HG03432 (cell line): ENCODE measurements at regions not wholly inside any gene's neighbourhood (a gene's known extent, or its start where the extent isn't known, plus 50 kb on each side); places are given as distances from the start of the nearest gene placed in this dataset.
"Not testable (repeated sequence)": the region's sequence is repeated elsewhere in the genome, so short reads cannot be mapped to it uniquely, and the experiment has no call there.

Experiments used
- ATAC-seq: cut with Tn5 transposase; IDR thresholded peaks from one replicate; pipeline ENCODE4 v1.9.1; 2021; ENCODE audit warnings: mild to moderate bottlenecking, moderate library complexity; ENCODE audit not compliant: unreplicated experiment

DNA sequence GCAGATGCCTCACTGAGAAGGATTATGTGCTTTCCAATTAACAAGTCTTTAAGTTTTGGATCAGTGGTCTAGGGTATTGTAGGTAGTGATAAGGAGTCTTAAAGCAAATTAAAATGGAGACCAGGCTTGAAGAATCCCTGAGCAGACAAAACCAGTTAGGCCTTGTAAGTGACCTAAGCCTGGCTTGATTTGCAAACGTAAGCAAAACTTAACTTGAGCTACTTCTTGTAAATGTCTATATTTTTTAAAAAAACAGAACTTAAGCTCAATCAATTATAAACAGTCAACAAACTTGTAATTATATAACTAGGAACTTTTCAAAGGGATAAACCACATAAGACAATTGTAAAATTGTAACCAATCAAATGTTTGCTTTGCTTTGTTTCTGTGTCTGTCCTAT is 72.7 kb upstream of the NALF2 start:
- no peak for ATAC-seq

DNA sequence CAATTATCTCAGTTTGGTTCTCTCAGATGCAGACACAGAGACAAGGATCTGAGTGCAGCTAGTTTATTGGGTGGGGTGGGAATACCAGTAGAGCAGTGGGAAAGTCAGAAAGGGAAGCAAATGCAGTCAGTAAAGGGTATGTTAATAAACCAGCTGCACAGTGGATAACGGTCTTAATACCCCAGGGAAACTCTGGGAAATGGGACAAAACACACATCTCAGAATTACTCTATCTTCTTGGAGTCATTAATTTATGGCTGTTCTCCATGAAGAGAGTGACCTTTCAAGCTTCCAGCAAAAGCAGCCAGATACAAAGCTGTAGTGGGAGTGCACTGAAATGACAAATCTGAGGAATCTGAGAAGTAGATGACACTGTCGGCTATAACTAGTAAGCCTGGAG is 73.3 kb upstream of the NALF2 start:
- no peak for ATAC-seq

DNA sequence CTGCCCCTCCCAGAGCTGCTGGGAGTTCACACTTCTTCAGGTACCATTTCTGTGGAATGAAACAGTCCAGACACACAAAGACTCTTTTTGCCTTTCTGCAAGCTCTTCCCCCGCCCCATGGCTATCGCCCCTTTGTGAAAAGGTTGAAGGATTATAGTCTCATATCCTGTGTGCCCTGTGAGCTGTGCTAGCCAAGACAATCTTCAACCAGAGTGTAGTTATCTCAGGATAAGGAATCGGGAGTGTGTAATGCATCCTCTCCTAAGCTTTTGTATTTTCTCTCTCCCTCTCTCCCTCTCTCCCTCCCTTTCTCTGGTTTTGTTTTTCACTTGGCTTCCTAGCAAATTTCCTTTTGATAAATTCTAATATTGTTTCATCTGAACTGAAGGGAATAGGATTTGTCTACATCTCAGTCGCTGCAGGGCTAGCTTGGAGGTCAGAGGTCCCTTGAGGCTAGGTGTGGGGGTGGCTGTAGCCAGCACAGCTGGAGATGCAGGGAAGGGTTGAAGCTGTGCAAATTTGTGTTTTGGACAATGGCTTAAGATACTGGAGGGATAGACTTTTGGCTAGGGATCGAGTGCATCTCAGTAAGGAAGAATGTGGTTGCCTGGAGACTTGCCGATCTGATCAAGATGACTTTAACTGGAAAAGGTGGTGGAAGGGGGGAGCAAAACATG is 74.6 kb upstream of the NALF2 start:
- ATAC-seq = no peak

DNA sequence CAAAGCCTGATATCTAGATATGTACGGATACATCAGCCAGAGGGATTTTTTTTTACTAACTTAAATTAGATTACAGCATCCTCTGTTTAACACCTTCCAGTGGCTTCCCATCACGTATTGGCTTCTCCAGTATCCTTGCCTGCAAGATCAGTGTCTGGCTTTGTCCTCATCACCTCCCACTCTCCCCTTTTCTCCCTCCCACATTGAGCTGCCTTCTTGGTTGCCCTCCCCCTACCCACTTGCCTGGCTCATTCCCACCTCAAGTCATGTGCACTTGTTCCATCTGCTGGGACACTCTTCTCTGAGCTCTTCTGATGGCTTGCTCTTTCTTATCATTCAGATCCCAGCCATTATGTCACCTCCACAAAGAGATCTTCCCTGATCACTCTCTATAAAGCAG is 75.9 kb upstream of the NALF2 start:
- no peak for ATAC-seq

DNA sequence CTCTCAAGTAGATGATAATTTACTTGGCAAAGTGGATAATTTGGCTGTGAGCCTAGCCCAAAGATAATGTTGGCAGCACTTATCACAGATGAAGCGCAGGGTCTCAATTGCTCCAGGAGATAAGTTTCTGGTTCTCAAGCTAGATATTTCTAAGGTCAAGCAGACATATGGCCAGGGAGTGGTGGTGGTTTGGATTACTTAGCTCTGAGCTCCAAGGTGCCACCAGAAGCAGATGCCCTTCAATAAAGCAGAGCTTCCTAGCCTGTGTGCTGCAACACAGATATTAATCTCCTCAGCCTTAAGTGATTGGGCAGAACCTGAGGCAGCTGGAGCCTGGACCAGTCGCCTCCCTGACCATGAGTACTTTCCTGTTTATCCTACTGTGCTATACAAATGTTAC is 79.2 kb upstream of the NALF2 start:
- no peak for ATAC-seq

DNA sequence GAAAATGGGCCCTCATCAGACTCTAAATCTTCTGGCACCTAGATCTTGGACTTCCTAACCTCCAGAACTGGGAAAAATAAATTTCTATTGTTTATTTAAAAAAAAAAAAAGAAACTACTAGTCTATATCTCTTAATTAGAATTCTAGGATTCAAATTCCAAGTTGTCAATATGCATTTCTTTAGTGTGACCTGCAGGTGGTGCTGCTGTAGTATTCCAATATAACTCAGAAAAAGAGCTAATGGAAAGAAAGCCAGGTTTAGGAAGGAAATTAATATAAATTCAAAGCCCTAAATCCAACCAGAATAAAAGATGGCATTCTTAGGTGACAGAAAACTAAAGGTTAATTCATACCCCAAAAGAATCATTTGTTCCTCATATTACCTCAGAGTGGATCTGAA is 80.0 kb upstream of the NALF2 start:
- no peak for ATAC-seq

DNA sequence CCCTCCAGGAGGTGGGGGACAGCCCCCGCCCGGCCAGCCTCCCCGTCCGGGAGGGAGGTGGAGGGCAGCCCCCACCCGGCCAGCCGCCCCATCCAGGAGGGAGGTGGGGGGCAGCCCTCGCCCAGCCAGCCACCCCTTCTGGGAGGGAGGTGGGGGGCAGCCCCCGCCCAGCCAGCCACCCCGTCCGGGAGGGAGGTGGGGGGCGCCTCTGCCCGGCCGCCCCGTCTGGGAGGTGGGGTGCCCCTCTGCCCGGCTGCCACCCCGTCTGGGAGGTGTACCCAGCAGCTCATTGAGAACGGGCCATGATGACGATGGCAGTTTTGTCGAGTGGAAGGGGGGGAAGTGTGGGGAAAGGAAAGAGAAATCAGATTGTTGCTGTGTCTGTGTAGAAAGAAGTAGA is 81.9 kb upstream of the NALF2 start:
- not testable (repeated sequence) for ATAC-seq

DNA sequence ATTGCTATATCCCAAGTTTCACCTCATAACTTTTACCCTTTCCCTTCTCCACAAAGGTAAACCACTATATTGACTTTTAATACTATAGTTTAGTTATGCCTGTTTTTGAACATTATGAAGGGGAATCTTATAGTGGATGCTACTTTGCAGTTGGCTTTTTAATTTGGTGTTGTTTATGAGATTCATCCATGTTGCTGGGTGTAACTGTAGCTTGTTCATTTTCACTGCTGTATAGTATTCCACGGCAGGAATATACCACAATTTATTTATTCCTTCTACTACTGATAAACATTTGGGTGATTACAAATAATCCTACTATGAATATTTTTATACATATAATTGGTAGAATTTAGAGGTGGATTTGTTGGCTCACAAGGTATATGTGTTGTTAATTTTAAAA is 88.4 kb upstream of the NALF2 start:
- no peak for ATAC-seq

DNA sequence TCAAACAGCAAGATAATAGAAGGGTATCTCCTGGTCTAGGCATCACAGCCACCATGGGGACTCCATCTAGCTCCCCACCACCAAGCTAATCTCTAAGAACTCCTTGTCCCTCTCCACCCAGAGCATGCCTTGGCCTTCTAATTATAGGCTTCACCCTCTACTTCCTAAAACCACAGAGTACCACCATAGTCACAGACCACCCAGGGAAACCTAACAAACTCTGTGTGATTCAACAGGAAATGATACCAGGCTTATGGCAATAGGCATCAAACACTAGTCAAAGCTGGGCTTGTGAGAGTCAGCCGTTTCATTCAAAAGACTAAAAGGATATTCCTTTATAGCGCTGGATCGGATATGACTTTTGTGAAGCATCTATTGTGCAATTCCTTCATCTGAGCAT is 91.5 kb upstream of the NALF2 start:
- ATAC-seq = no peak

DNA sequence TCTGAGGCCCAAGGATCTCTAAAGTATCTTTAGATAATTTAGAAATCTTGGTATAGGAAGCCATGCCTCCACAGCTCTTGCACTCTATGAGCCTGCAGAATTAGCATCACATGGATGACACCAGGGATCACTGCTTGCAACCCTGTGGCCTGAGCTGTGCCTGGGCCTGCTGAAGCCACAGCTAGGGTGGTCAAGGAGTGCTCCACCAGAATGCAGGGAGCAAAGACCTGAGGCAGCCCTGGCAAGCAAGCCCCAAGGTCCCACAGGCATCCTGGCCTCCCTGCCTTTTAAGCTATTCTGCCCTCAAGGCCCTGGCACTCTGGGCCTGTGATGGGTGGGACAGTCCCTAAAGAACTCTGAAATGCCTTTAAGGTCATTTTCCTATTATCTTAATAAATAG is 105.2 kb upstream of the NALF2 start:
- ATAC-seq = no peak

DNA sequence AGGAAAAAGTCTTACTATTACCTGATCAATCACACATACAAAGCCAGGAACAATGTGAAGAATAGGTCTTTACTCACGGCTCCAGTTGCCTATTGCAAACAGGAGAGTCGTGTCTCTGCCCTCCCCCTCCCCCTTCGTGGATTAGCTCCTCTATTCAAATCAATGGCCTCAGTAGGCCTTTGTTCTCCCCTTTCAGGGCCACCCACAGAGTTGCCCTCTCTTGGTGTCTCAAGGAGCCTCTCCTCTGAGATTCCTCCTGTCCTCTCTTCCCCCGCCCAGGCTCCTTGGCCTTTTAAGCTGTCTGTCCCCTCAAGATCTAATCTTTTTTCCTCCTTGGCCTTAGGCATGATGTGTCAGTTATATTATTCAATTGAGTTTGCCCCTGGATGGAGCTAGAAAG is 107.2 kb upstream of the NALF2 start:
- no peak for ATAC-seq

DNA sequence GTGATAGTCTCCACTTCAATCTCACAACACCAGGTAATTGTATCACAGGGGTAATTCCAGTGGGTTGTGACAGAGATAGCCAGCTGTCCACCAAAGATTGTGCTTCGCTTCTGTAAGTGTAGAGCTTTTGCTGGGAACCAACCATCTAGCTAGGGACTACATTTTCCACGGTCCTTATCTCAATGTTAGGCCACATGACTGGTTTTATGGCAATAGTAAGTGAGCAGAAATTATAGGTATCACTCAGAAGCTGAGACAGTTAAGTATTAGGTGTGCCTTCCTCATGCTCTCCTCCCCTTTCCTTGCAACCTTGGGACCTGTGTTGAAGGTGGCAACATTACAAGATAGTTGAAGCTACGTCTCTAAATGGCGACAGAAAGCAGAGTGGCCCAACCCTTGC is 108.8 kb upstream of the NALF2 start:
- no peak for ATAC-seq

DNA sequence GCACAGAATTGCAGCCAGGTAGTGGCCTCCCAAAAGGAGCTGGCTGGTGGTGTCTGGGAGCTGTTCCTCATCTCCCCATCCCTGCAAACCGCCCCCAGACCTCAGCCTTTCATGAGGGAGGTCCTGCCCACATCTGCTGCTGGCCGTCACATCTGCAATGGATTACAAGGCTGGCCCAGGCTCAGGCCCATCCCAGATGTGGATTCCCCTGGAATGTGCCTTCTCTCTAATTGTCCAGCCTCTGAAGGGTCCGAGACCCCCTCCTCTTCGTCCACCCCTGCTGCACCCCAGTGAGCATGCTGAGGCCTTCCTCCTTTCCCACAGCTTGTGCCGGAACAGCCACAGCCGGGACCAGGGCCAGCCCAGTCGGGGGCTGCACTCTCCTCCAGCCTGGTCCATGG is 115.0 kb upstream of the NALF2 start:
- ATAC-seq = no peak

DNA sequence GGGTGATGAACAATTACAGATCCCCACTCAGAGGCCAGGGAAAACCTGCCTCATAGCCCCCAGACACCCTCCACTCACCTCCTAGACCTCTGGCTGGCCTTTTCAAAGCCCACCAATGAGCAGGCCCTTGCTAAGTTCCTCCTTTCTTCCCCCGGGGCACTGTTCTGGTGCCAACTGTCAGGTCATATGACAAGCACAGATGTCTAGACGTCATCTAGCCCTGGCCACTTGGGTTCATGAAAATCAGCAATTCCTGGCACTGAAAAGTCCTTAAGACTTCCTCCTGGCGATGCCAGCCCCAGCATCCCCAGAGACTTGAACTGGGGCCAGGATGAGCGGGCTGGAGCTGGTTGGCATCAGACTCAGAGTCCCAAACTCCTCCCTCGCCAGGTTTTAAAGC is 115.6 kb upstream of the NALF2 start:
- no peak for ATAC-seq

DNA sequence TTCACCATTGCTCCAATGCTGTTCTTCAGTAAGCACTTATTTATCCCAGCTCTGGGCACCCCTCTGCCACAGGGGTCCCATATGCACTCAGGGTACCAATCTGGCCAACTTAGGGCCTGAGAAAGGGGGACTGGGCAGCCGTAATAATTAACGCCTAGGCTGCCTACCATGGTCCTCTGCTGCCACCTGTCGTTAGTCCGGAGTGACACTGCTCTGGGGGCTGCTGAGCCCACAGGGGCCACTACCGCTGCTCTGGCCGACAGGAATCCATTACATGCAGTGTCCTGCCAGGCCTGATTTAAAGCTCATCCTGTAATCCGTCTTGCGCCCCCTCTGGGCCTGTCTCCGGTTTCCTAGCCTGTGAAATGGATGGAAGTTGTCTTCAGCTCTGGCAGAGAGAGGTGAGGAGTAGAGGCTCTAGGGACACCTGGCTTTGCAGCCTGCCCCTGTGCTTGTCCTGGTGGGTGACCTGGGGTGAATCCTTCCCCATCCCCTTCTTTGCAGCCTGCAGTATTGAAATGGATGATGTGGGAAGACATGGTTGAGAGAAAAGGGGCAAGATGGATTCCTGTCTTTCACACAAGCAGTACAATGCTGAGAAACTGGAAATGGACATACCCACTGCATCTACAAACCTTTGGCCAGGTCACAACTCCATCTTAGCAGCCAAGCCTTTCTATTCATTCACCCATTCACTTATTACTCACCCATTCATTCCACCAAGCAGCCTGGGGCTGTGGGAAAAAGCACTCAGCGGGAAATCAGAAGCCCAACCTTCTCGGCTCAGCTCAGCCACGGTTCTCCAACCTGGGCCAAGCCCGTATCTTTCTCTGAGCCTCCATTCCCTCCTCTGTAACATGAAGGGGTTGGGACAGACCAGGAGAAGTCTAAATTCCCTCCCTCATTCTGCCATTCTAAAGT is 116.3 kb upstream of the NALF2 start:
- ATAC-seq = peak; percentile 55

DNA sequence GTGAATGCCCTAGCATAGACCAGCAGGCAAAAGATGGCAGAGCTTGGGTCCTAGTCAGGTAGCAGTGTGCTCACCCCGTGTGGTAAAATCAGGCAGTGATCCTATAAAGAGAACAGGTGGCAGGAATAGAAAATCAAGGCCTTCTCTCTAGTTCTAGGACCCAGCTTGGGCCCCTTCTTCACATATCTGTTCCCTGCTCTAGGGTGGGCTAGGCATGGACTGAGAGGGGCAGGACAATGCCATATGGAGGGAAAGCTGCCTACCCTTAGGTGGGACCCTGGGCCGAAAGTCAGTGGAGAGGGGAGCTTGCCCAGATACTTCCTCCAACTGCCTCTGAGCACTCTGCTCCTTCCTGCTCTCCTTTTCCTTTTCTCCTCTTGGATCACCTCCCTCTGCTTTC is 117.4 kb upstream of the NALF2 start:
- no peak for ATAC-seq

DNA sequence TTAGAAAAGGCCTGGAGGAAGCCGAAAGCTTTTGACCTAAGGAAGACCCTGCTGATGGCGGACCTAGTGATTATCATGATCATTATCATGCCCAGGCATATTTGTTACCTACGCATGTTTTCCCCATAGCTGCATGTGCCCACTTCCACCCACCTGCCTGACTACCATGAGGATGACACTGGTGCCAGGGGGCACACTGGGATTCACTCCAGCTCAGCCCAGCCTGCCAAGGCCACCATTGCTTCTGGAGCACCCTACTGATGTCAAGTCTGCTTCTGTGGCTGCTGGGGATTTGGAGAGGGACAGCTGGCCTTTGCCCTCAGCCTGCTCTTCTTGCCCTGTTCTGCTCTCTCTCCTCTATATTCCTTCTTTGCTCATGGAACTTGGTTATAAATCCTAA is 124.7 kb upstream of the NALF2 start:
- no peak for ATAC-seq

DNA sequence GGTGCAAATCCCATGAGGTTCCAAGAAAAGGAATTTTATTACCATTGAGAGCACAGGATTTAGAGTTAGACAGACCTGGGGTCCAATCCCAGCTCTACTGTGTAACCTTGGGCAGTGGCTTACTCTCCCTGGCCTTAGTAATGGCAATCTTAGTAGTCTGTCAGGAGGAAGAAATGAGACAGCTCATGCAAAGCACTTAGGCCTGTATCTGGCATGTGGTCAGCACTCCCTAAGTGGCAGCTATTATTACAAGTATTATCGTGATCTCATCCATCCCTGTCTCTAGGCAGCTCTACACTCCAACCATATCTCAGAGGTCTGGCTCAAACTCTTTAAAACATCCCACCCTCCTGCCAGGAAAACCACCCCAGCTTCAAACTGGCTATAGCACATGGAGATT is 129.6 kb upstream of the NALF2 start:
- ATAC-seq = no peak

DNA sequence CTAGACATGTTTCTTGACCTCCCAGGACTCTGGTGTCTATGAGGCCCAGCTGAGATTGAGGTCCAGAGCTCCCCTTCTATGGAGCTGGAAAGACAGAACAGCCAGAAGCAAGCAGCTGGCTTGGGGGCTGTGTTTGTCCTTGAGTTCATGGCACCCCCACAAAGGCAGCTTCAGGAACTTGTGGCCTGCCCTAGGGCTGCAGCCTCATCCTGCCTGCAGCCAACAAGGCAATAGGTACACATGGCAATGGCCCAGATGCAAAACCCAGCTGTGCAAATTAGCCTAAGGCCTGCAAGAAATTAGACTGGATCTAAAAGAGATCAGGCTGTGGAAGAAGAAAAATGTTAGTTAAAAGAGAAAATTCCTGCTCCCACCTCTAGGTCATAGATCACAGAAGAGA is 131.7 kb upstream of the NALF2 start:
- no peak for ATAC-seq

DNA sequence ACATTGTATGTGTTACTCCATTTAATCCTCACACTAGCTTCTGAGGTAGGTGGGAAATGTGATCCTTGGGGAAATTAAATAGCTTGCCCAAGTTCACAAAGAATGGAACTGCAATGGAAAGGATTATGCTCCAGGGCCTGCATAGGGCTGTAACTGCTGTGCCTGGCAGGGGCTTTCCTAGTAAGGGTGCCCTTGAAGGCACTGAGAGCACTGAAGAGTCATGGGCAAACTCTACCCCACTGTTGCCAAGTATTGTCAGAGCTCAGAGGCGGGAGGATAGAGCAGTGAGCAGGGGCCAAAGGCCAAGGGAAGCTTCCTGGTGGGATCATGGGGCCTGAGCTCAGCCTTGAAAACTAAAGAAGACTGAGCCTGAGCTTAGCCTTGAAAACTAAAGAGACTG is 133.0 kb upstream of the NALF2 start:
- no peak for ATAC-seq

DNA sequence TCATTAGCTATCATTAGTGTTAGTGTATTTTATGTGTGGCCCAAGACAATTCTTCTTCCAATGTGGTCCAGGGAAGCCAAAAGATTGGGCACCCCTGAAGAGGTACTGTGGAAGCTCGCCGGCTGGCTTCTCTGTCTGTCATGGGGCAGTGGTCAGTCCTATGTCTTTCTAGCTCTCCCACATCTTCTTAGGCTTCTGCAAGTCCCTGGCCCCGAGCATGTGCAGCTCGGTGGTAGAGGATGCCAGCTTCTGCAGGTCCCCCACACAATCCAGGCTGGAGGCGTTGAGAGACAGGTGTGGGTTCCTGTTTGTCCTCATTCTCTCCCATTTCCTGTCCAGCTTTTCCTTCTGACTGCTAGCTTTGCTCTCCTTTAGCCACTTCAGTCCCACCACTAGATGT is 134.1 kb upstream of the NALF2 start:
- no peak for ATAC-seq

DNA sequence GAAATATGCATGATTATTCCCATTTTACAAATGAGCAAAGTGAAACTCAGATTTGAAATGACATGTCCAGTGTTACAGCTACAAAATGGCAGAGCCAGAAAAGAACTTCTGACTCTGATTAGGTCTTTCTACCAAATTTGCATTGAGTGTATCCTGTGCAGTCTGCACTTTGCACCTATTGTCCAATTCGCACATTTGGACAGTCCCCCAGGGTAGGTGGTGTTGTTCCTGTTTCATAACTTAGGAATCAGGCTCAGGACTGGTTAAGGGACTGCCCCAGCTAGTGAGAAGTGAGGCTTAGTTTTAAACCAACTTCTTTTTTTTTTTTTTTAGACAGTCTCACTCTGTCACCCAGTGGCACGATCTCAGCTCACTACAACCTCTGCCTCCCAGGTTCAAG is 137.9 kb upstream of the NALF2 start:
- ATAC-seq = peak; percentile 39

DNA sequence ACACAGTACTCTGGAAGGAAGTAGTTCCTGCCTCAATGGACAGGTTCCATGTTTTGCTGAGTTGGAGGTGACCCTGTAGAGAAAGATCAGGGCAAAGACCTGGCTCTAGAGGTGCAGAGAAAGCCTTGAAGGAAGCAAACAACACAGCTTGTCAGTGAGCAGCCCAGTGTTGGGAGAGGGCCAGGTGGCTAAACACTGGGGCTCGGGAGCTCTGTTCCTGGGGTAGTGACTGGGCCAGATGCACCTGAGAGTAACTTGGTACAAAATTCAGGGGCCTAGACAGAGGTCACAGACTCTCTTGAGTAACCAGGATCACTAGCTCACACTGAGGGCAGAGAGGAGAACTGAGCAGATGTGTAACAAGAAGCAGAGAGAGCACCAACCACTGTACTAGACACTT is 138.4 kb upstream of the NALF2 start:
- ATAC-seq = no peak
